HG03442 (cell line): ENCODE measurements at regions not wholly inside any gene's neighbourhood (a gene's known extent, or its start where the extent isn't known, plus 50 kb on each side); places are given as distances from the start of the nearest gene placed in this dataset.

Source experiments
- ATAC-seq: cut with Tn5 transposase; IDR thresholded peaks from one replicate; pipeline ENCODE4 v1.9.1; 2021; ENCODE audit warnings: mild to moderate bottlenecking, moderate library complexity; ENCODE audit not compliant: unreplicated experiment

GRCh38 chr11:91773090-91773489 is 451.5 kb upstream of the FAT3 start:
- no peak for ATAC-seq

- ATAC-seq = no peak
Measured at GRCh38 chr11:91771961-91772360, 452.7 kb upstream of the FAT3 start.

GRCh38 chr11:91768783-91769182 is 455.8 kb upstream of the FAT3 start:
- no peak for ATAC-seq

- ATAC-seq = no peak
Measured at GRCh38 chr11:91763331-91763730, 461.3 kb upstream of the FAT3 start.

GRCh38 chr11:91761406-91762025 is 463.1 kb upstream of the FAT3 start:
- no peak for ATAC-seq

- ATAC-seq = no peak
Measured at GRCh38 chr11:91756829-91757480, 467.7 kb upstream of the FAT3 start.

GRCh38 chr11:91755951-91756707 is 468.5 kb upstream of the FAT3 start:
- ATAC-seq = no peak

GRCh38 chr11:91755526-91755925 is 469.1 kb upstream of the FAT3 start:
- no peak for ATAC-seq

GRCh38 chr11:91749251-91749650 is 475.4 kb upstream of the FAT3 start:
- ATAC-seq = no peak

GRCh38 chr11:91742155-91742554 is 482.5 kb upstream of the FAT3 start:
- ATAC-seq = no peak

- no peak for ATAC-seq
Measured at GRCh38 chr11:91731051-91731450, 493.6 kb upstream of the FAT3 start.

GRCh38 chr11:91730620-91731019 is 494.0 kb upstream of the FAT3 start:
- ATAC-seq = no peak

- no peak for ATAC-seq
Measured at GRCh38 chr11:91730057-91730456, 494.6 kb upstream of the FAT3 start.

GRCh38 chr11:91717169-91717568 is 507.4 kb upstream of the FAT3 start:
- no peak for ATAC-seq

- no peak for ATAC-seq
Measured at GRCh38 chr11:91707652-91708482, 516.8 kb upstream of the FAT3 start.

GRCh38 chr11:91703042-91703441 is 521.6 kb upstream of the FAT3 start:
- no peak for ATAC-seq

- no peak for ATAC-seq
Measured at GRCh38 chr11:91700854-91701253, 523.8 kb upstream of the FAT3 start.

GRCh38 chr11:91698845-91699244 is 525.8 kb upstream of the FAT3 start:
- no peak for ATAC-seq

GRCh38 chr11:91694331-91694730 is 530.3 kb upstream of the FAT3 start:
- no peak for ATAC-seq

- ATAC-seq = no peak
Measured at GRCh38 chr11:91691872-91692271, 532.7 kb upstream of the FAT3 start.

GRCh38 chr11:91688672-91689071 is 535.9 kb upstream of the FAT3 start:
- no peak for ATAC-seq
